Stimulated activated CD8-positive, alpha-beta memory T cell treated with anti-CD3 and anti-CD28 coated beads, Interleukin-12 subunit alpha, Interleukin-12 subunit beta, amount 100 ng/mL, for 4 hours (primary cell): ENCODE measurements at regions not wholly inside any gene's neighbourhood (a gene's known extent, or its start where the extent isn't known, plus 50 kb on each side); places are given as distances from the start of the nearest gene placed in this dataset.

ENCODE experiments used
- DNase-seq: peaks from one replicate; pipeline ENCODE4 v3.0.0-alpha.2; 2020; ENCODE audit warnings: low read depth

GRCh38 chr4:130336585-130337217 is 1240.7 kb downstream of the C4orf33 start:
- DNase-seq = no peak

GRCh38 chr4:130338851-130339250 is 1242.9 kb downstream of the C4orf33 start:
- DNase-seq = no peak

GRCh38 chr4:130349745-130350144 is 1253.8 kb downstream of the C4orf33 start:
- no peak for DNase-seq

- DNase-seq = no peak
These were observed 1260.9 kb downstream of the C4orf33 start for GRCh38 chr4:130356873-130357272.

GRCh38 chr4:130359542-130359941 is 1263.6 kb downstream of the C4orf33 start:
- no peak for DNase-seq

- no peak for DNase-seq
These were observed 1265.7 kb downstream of the C4orf33 start for GRCh38 chr4:130361616-130362015.

- DNase-seq = no peak
These were observed 1272.7 kb downstream of the C4orf33 start for GRCh38 chr4:130368668-130369067.

GRCh38 chr4:130393231-130393630 is 1297.3 kb downstream of the C4orf33 start:
- no peak for DNase-seq

GRCh38 chr4:130393642-130394041 is 1297.7 kb downstream of the C4orf33 start:
- no peak for DNase-seq

GRCh38 chr4:130395871-130396270 is 1299.9 kb downstream of the C4orf33 start:
- DNase-seq = no peak

GRCh38 chr4:130403221-130403620 is 1307.3 kb downstream of the C4orf33 start:
- no peak for DNase-seq

GRCh38 chr4:130416228-130416627 is 1320.3 kb downstream of the C4orf33 start:
- no peak for DNase-seq

- no peak for DNase-seq
These were observed 1323.4 kb downstream of the C4orf33 start for GRCh38 chr4:130419211-130419975.

GRCh38 chr4:130422261-130422660 is 1326.3 kb downstream of the C4orf33 start:
- DNase-seq = no peak

GRCh38 chr4:130424211-130424610 is 1328.3 kb downstream of the C4orf33 start:
- no peak for DNase-seq

- no peak for DNase-seq
These were observed 1336.3 kb downstream of the C4orf33 start for GRCh38 chr4:130432289-130432688.

GRCh38 chr4:130449741-130450140 is 1353.8 kb downstream of the C4orf33 start:
- no peak for DNase-seq

GRCh38 chr4:130468340-130468739 is 1372.4 kb downstream of the C4orf33 start:
- DNase-seq = no peak

- no peak for DNase-seq
These were observed 1382.5 kb downstream of the C4orf33 start for GRCh38 chr4:130478406-130478805.

GRCh38 chr4:130479020-130479419 is 1383.1 kb downstream of the C4orf33 start:
- no peak for DNase-seq

GRCh38 chr4:130479674-130480073 is 1383.7 kb downstream of the C4orf33 start:
- DNase-seq = no peak

GRCh38 chr4:130484826-130485225 is 1388.9 kb downstream of the C4orf33 start:
- DNase-seq = no peak

- no peak for DNase-seq
These were observed 1389.4 kb downstream of the C4orf33 start for GRCh38 chr4:130485371-130485770.

- no peak for DNase-seq
These were observed 1390.2 kb downstream of the C4orf33 start for GRCh38 chr4:130486186-130486585.
